Upper lobe of right lung (tissue), 1 donor: ENCODE measurements at regions not wholly inside any gene's neighbourhood (a gene's known extent, or its start where the extent isn't known, plus 50 kb on each side); places are given as distances from the start of the nearest gene placed in this dataset.

Experiments used
- ATAC-seq: fragments of 200-7000 bp; cut with Tn5 transposase; one replicate; pipeline ENCODE4 v1.9.1; 2020; ENCODE audit warnings: mild to moderate bottlenecking, moderate library complexity
- DNase-seq: peaks from one replicate; pipeline ENCODE4 v3.0.0-alpha.2; 2020
- H3K27ac ChIP-seq: fragments of 200-600 bp; one replicate; pipeline ENCODE4 v1.8.0; 2022
- H3K27me3 ChIP-seq: fragments of 200-600 bp; one replicate; pipeline ENCODE4 v1.8.0; 2022; ENCODE audit warnings: mild to moderate bottlenecking
- H3K36me3 ChIP-seq: fragments of 200-600 bp; one replicate; pipeline ENCODE4 v1.8.0; 2022
- H3K4me1 ChIP-seq: fragments of 200-600 bp; one replicate; pipeline ENCODE4 v1.8.0; 2022
- H3K4me3 ChIP-seq: fragments of 200-600 bp; one replicate; pipeline ENCODE4 v1.8.0; 2022; ENCODE audit warnings: mild to moderate bottlenecking
- H3K9me3 ChIP-seq: fragments of 200-600 bp; one replicate; pipeline ENCODE4 v1.8.0; 2022
- intact Hi-C: fragments of 100-400 bp; cut with DNase I; formaldehyde crosslinking; loops from one replicate; pipeline ENCODE4 v1.11.0; 2022
- TF ChIP-seq, protein P1 (sequence below): fragments of 200-600 bp; IDR thresholded peaks from one replicate; pipeline ENCODE4 v1.8.0; 2022; ENCODE audit warnings: antibody characterized with exemption
- donor health status: DM: no; HTN: yes; CAD: no; lungs with severe emphysema.

- TF ChIP-seq, protein P1, sequence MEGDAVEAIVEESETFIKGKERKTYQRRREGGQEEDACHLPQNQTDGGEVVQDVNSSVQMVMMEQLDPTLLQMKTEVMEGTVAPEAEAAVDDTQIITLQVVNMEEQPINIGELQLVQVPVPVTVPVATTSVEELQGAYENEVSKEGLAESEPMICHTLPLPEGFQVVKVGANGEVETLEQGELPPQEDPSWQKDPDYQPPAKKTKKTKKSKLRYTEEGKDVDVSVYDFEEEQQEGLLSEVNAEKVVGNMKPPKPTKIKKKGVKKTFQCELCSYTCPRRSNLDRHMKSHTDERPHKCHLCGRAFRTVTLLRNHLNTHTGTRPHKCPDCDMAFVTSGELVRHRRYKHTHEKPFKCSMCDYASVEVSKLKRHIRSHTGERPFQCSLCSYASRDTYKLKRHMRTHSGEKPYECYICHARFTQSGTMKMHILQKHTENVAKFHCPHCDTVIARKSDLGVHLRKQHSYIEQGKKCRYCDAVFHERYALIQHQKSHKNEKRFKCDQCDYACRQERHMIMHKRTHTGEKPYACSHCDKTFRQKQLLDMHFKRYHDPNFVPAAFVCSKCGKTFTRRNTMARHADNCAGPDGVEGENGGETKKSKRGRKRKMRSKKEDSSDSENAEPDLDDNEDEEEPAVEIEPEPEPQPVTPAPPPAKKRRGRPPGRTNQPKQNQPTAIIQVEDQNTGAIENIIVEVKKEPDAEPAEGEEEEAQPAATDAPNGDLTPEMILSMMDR: no peak
- no peaks in the 10 kb centered on the region for H3K9me3 ChIP-seq
- ATAC-seq (no peak), DNase-seq (no peak)
- no peaks in the 10 kb centered on the region for H3K36me3 ChIP-seq
- H3K4me1 ChIP-seq: no peaks in the 10 kb centered on the region
- no peaks in the 10 kb centered on the region for H3K27me3 ChIP-seq
- no peak overlapping the region for H3K4me3 ChIP-seq
- intact Hi-C loops: no loop called here
- no peak overlapping the region for H3K27ac ChIP-seq
These were observed 1060.2 kb upstream of the EEF2KMT start for GRCh38 chr16:6157806-6158205.

DNA sequence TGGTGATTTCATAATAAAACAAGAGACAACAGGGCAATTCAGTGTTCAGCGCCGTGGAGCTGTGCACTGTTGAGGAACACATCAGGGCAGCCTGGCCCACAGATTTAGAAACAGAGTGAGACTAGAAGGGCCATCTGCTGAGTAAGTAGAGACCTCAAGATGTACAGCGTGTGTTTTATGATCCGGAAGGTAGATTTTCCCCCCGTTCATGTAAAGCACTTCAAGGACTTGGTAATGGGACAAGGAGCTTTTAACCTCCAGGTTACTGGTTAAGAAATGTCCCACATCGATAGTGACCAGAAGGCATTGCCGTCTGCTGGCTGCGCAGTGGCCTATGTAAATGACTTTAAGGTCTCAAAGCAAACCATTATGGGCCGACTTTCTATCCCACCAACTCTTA is 1057.7 kb upstream of the EEF2KMT start:
- H3K9me3 ChIP-seq: no peaks in the 10 kb centered on the region
- H3K36me3 ChIP-seq: no peaks in the 10 kb centered on the region
- TF ChIP-seq, protein P1: no peak
- no peak for ATAC-seq
- no peaks in the 10 kb centered on the region for H3K4me1 ChIP-seq
- no peak overlapping the region for H3K27ac ChIP-seq
- H3K27me3 ChIP-seq: no peaks in the 10 kb centered on the region
- DNase-seq: no peak
- H3K4me3 ChIP-seq: no peak overlapping the region
- intact Hi-C loops: no loop called here

GRCh38 chr16:6153901-6154300 is 1056.3 kb upstream of the EEF2KMT start:
- H3K27me3 ChIP-seq: no peaks in the 10 kb centered on the region
- intact Hi-C loops: no loop called here
- ATAC-seq: no peak
- no peaks in the 10 kb centered on the region for H3K36me3 ChIP-seq
- no peak overlapping the region for H3K4me3 ChIP-seq
- DNase-seq: no peak
- H3K9me3 ChIP-seq: no peaks in the 10 kb centered on the region
- H3K27ac ChIP-seq: no peak overlapping the region
- TF ChIP-seq, protein P1: no peak
- H3K4me1 ChIP-seq: no peaks in the 10 kb centered on the region

GRCh38 chr16:6149031-6149430 is 1051.4 kb upstream of the EEF2KMT start:
- ATAC-seq: no peak
- DNase-seq: no peak
- no peak overlapping the region for H3K27ac ChIP-seq
- peaks cover 5% of the 10 kb centered on the region for H3K9me3 ChIP-seq
- TF ChIP-seq, protein P1: no peak
- H3K4me1 ChIP-seq: no peaks in the 10 kb centered on the region
- H3K4me3 ChIP-seq: no peak overlapping the region
- intact Hi-C loops: no loop called here
- H3K36me3 ChIP-seq: no peaks in the 10 kb centered on the region
- H3K27me3 ChIP-seq: no peaks in the 10 kb centered on the region

DNA sequence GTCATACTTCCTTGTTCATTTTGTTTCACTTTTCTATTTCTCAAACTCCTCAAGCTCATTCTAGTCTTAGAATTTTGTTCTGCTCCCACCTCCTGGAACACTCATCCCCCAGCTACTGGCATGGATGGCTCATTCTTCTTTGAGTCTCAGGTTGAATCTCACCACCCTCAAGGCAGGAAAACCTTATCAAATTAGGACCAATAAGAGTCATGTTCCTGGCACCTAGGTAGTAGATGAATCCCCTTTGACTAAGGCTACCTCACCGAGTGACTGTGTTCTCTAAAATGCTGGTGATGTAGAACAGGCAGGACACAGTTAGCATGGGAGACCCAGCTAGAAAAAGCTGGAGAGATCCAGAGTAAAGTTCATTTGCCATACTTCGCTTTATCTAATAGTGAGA is 1050.8 kb upstream of the EEF2KMT start:
- TF ChIP-seq, protein P1: no peak
- ATAC-seq (no peak), DNase-seq (no peak)
- no peaks in the 10 kb centered on the region for H3K36me3 ChIP-seq
- H3K27me3 ChIP-seq: no peaks in the 10 kb centered on the region
- H3K4me3 ChIP-seq: no peak overlapping the region
- no peak overlapping the region for H3K27ac ChIP-seq
- H3K4me1 ChIP-seq: no peaks in the 10 kb centered on the region
- peaks cover 5% of the 10 kb centered on the region for H3K9me3 ChIP-seq
- intact Hi-C loops: no loop called here

DNA sequence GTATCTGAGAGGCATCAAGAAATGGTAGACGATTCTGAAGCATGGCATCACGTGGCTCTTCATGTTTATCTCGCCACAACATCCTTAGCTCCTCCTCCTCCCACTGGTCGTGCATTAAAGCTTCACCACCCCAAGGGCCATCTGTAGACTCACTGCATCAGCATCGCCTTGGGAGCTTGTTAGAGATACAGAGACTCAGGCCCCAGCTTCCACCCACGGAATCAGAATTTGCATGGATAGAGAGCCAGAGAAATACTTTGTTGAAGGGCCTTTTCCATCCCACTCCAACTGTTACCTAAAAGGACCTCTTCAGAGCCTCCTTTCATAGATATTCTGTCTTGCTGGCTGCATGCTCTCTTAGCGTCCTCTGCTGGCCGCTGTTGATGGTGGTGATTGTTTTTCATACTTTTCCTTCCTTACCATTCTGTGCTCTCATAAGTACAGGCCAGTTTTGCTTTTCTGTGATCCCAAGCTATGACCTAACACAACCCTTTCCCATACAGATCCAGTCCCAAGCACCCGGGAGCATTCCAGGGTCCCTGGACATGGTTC is 1049.4 kb upstream of the EEF2KMT start:
- Histone ChIP-seq H3K4me1 (no peaks in the 10 kb centered on the region), H3K9me3 (peaks cover 5% of the 10 kb centered on the region), H3K4me3 (no peak overlapping the region), H3K27me3 (no peaks in the 10 kb centered on the region), H3K36me3 (no peaks in the 10 kb centered on the region), H3K27ac (no peak overlapping the region)
- TF ChIP-seq, protein P1: no peak
- DNase-seq (no peak), ATAC-seq (no peak)
- intact Hi-C loops: no loop called here
